DND-41 (cell line): ENCODE measurements at regions not wholly inside any gene's neighbourhood (a gene's known extent, or its start where the extent isn't known, plus 50 kb on each side); places are given as distances from the start of the nearest gene placed in this dataset.
"Not testable (repeated sequence)": the region's sequence is repeated elsewhere in the genome, so short reads cannot be mapped to it uniquely, and the experiment has no call there.

Experiments
- ATAC-seq: fragments of 200-7000 bp; cut with Tn5 transposase; 3 replicates; pipeline ENCODE4 v1.9.1; 2021; ENCODE audit warnings: low read depth; ENCODE audit not compliant: insufficient read depth
- DNase-seq: peaks from one replicate; pipeline ENCODE4 v3.0.0-alpha.2; 2020
- H2AFZ ChIP-seq: 2 replicates; pipeline ENCODE4 v1.6.0; 2012; ENCODE audit warnings: low read depth, low read length
- H3K27ac ChIP-seq: 2 replicates; pipeline ENCODE4 v1.5.1; 2012; ENCODE audit warnings: low read length, inconsistent platforms
- H3K27me3 ChIP-seq: fragments of 200-600 bp; sonication (generic); 2 replicates; pipeline ENCODE4 v1.6.0; 2012; ENCODE audit warnings: low read length, mild to moderate bottlenecking, inconsistent platforms; ENCODE audit not compliant: insufficient read depth, poor library complexity
- H3K36me3 ChIP-seq: 2 replicates; pipeline ENCODE4 v1.5.1; 2012; ENCODE audit warnings: low read length, inconsistent platforms; ENCODE audit not compliant: insufficient read depth
- H3K4me1 ChIP-seq: 2 replicates; pipeline ENCODE4 v1.5.1; 2012; ENCODE audit warnings: mild to moderate bottlenecking, low read length; ENCODE audit not compliant: insufficient read depth
- H3K4me2 ChIP-seq: 2 replicates; pipeline ENCODE4 v1.6.0; 2012; ENCODE audit warnings: mild to moderate bottlenecking, moderate library complexity, low read length, inconsistent platforms; ENCODE audit not compliant: insufficient read depth
- H3K4me3 ChIP-seq, 2 experiments: fragments of 200-600 bp in 1 of 2; shearing (Covaris generic) in 1 of 2; 2 replicates each; pipeline ENCODE4 v1.5.1; 2012 to 2016; ENCODE audit warnings: inconsistent platforms in 2 of 2, low read length in 2 of 2, mild to moderate bottlenecking in 2 of 2, low read depth in 1 of 2, moderate library complexity in 1 of 2
- H3K79me2 ChIP-seq: 2 replicates; pipeline ENCODE4 v1.6.0; 2012; ENCODE audit warnings: low read length, inconsistent platforms; ENCODE audit not compliant: insufficient read depth
- H3K9ac ChIP-seq: 2 replicates; pipeline ENCODE4 v1.6.0; 2012; ENCODE audit warnings: low read depth, mild to moderate bottlenecking, inconsistent platforms, low read length, moderate library complexity
- H3K9me3 ChIP-seq: 2 replicates; pipeline ENCODE4 v1.5.1; 2012; ENCODE audit warnings: low read length, moderate library complexity, mild to moderate bottlenecking, inconsistent platforms; ENCODE audit not compliant: insufficient read depth, severe bottlenecking
- H4K20me1 ChIP-seq: 2 replicates; pipeline ENCODE4 v1.6.0; 2012; ENCODE audit warnings: low read length; ENCODE audit not compliant: insufficient read depth
- CTCF ChIP-seq: IDR thresholded peaks from 2 replicates; pipeline ENCODE4 v1.5.1; 2012; ENCODE audit warnings: borderline replicate concordance, low read length, moderate library complexity, mild to moderate bottlenecking; ENCODE audit not compliant: poor library complexity, severe bottlenecking; ENCODE audit errors: extremely low read depth
- EZH2 ChIP-seq: IDR thresholded peaks from 3 replicates; pipeline ENCODE4 v1.6.1; 2012; ENCODE audit warnings: borderline replicate concordance, low read depth, mild to moderate bottlenecking, moderate library complexity, low read length, inconsistent platforms; ENCODE audit not compliant: severe bottlenecking

DNA sequence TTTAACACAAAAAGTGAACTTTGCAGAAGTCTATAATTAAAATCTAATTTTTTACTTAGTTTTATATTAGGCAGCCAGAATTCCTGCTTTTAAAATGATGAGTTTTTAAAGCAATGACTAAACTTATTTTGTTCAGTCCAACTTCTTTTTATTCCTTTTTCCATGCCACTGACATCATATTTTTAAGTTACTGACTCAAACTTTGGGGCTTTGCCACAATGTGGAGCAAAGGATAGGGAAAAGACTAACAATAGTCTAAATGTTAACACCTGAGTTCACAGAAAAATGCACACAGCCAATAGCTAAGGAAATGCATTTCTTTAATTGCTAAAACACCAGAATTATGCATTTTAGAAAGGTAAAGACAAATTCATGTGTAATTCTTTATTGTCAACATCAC is 647.6 kb upstream of the DPPA4 start:
- Histone ChIP-seq H2AFZ (no peak overlapping the region), H3K79me2 (no peaks in the 10 kb centered on the region), H3K4me3 (no peak overlapping the region), H3K27me3 (no peaks in the 10 kb centered on the region), H3K4me2 (no peak overlapping the region), H3K27ac (no peak overlapping the region), H4K20me1 (no peaks in the 10 kb centered on the region), H3K9ac (no peak overlapping the region), H3K4me1 (no peaks in the 10 kb centered on the region), H3K9me3 (no peaks in the 10 kb centered on the region), H3K36me3 (no peaks in the 10 kb centered on the region)
- DNase-seq = no peak
- ATAC-seq = no peak
- TF ChIP-seq EZH2 (no peak), CTCF (no peak)

DNA sequence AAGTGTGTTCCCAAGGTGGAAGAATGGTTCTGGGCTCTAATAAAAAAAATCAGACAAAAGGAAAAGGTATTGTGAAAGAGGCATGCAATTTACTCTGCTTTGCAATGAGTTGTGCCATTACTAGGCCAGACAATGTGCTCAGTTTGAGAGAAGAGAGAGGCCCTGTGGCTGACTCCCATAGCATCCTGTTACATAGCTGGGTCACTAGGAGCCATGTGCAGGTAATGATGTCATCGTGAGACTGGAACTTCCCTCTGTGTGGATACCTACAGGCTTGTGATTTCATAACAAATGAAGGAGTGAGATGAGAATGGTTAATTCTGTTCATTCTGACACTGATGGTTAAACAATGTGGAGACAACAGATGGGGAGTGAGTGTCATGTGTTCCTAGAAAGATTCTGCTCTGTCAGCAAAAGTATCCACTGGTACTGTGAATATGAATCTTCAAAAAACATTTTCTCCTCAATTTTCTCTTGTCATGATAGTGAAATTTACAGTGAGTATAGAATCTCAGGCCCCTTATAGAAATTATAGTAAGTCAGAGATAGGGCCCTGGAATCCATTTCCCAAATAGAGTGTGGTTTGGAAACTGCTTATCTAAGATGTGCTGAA is 648.7 kb upstream of the DPPA4 start:
- Histone ChIP-seq H4K20me1 (no peaks in the 10 kb centered on the region), H2AFZ (no peak overlapping the region), H3K4me1 (no peaks in the 10 kb centered on the region), H3K9me3 (no peaks in the 10 kb centered on the region), H3K4me2 (no peak overlapping the region), H3K27me3 (no peaks in the 10 kb centered on the region), H3K27ac (no peak overlapping the region), H3K9ac (no peak overlapping the region), H3K36me3 (no peaks in the 10 kb centered on the region), H3K4me3 (no peak overlapping the region), H3K79me2 (no peaks in the 10 kb centered on the region)
- ATAC-seq (no peak), DNase-seq (no peak)
- TF ChIP-seq CTCF (no peak), EZH2 (no peak)

DNA sequence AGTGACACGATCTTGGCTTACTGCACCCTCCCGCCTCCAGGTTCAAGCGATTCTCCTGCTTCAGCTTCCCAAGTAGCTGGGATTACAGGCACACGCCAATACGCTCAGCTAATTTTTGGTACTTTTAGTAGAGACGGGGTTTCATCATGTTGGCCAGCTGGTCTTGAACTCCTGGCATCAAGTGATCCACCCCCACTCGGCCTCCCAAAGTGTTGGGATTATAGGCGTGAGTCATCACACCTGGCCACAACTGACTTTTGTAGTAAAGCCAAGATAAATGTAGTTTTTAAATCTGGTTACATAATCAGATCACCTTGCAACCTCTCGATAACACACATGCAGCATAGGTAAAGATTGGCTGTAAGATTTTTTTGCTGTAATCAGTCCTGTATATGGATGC is 657.5 kb upstream of the DPPA4 start:
- no peak for ATAC-seq
- Histone ChIP-seq H3K27ac (no peak overlapping the region), H3K27me3 (no peaks in the 10 kb centered on the region), H2AFZ (no peak overlapping the region), H3K4me3 (no peak overlapping the region), H3K9me3 (no peaks in the 10 kb centered on the region), H4K20me1 (no peaks in the 10 kb centered on the region), H3K9ac (no peak overlapping the region), H3K4me1 (no peaks in the 10 kb centered on the region), H3K79me2 (no peaks in the 10 kb centered on the region), H3K36me3 (no peaks in the 10 kb centered on the region), H3K4me2 (no peak overlapping the region)
- no peak for TF ChIP-seq CTCF
- no peak for TF ChIP-seq EZH2
- DNase-seq = no peak

- Histone ChIP-seq H3K4me2 (no peak overlapping the region), H3K9me3 (no peaks in the 10 kb centered on the region), H3K27me3 (no peaks in the 10 kb centered on the region), H2AFZ (no peak overlapping the region), H3K36me3 (no peaks in the 10 kb centered on the region), H3K9ac (no peak overlapping the region), H3K4me1 (no peaks in the 10 kb centered on the region), H3K79me2 (no peaks in the 10 kb centered on the region), H3K27ac (no peak overlapping the region), H4K20me1 (no peaks in the 10 kb centered on the region), H3K4me3 (no peak overlapping the region)
- TF ChIP-seq EZH2 = no peak
- TF ChIP-seq CTCF = no peak
- ATAC-seq (no peak), DNase-seq (no peak)
Measured at GRCh38 chr3:109995377-109995776, 658.0 kb upstream of the DPPA4 start.

DNA sequence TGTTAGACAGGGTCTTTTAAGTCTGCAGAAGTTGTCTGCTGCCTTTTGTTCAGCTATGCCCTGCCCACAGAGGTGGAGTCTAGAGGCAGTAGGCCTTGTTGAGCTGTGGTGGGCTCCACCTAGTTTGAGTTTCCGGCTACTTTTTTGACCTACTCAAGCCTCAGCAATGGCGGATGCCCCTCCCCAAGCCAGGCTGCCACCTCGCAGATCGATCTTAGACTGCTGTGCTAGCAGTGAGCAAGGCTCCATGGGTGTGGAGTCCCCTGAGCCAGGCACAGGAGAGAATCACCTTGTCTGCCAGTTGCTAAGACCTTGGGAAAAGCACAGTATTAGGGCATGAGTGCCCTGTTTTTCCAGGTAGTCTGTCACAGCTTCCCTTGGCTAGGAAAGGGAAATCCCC is 664.6 kb upstream of the DPPA4 start:
- ATAC-seq, H3K9ac ChIP-seq, H4K20me1 ChIP-seq, H3K27ac ChIP-seq, H3K27me3 ChIP-seq, H2AFZ ChIP-seq, H3K9me3 ChIP-seq, DNase-seq, H3K36me3 ChIP-seq, H3K4me1 ChIP-seq, H3K4me3 ChIP-seq, H3K79me2 ChIP-seq, H3K4me2 ChIP-seq: not testable (repeated sequence)
